ENCODE measurements at regions not wholly inside any gene's neighbourhood (a gene's known extent, or its start where the extent isn't known, plus 50 kb on each side); places are given as distances from the start of the nearest gene placed in this dataset.
"Not testable (repeated sequence)": the region's sequence is repeated elsewhere in the genome, so short reads cannot be mapped to it uniquely, and the experiment has no call there.

- TF ChIP-seq CTCF (IDR thresholded peaks at IDR 0.05; ENCODE audit: low read length); EZH2 (IDR thresholded peaks at IDR 0.05; ENCODE audit: borderline replicate concordance, low read length): not testable (repeated sequence)
Observed at GRCh38 chrY:3319988-3320387, 258.9 kb upstream of the TGIF2LY start.
